Adrenal gland (tissue), 5 donors: ENCODE measurements at regions not wholly inside any gene's neighbourhood (a gene's known extent, or its start where the extent isn't known, plus 50 kb on each side); places are given as distances from the start of the nearest gene placed in this dataset.

ENCODE experiments used
- CTCF ChIP-seq, 6 experiments: fragments of 450-650 bp in 4 of 6; fragments of 200-600 bp in 2 of 6; sonication (generic) in 1 of 6; IDR thresholded peaks; 1 replicate in 5 of 6; 2 replicates in 1 of 6; pipeline versions ENCODE4 v1.5.1 to v1.8.0; 2016 to 2021; ENCODE audit warnings: antibody characterized with exemption in 6 of 6, mild to moderate bottlenecking in 2 of 6, moderate library complexity in 1 of 6
- POLR2A ChIP-seq, 2 donors: fragments of 450-650 bp; IDR thresholded peaks; one replicate each; pipeline ENCODE4 v1.6.1; 2017; ENCODE audit warnings: antibody characterized with exemption in 2 of 2, mild to moderate bottlenecking in 2 of 2, moderate library complexity in 1 of 2
- donor health status: DM: no; HTN: no; CAD: no.

GRCh38 chr18:21928925-21929324 is 188.3 kb downstream of the MIB1 start:
- no peak for TF ChIP-seq CTCF (IDR thresholded peaks at IDR 0.05)
- no peak for TF ChIP-seq POLR2A (IDR thresholded peaks at IDR 0.05)
